GM23248 (cell line): ENCODE measurements at regions not wholly inside any gene's neighbourhood (a gene's known extent, or its start where the extent isn't known, plus 50 kb on each side); places are given as distances from the start of the nearest gene placed in this dataset.

Source experiments
- EZH2 ChIP-seq: fragments of 200-600 bp; sonication (generic); IDR thresholded peaks from 2 replicates; pipeline ENCODE4 v1.6.1; 2018; ENCODE audit warnings: antibody characterized with exemption, mild to moderate bottlenecking; ENCODE audit not compliant: insufficient read depth, poor library complexity, severe bottlenecking
- EZH2phosphoT487 ChIP-seq: fragments of 200-600 bp; sonication (generic); IDR thresholded peaks from 2 replicates; pipeline ENCODE4 v1.6.1; 2018; ENCODE audit warnings: antibody characterized with exemption, moderate library complexity, mild to moderate bottlenecking, low read depth; ENCODE audit not compliant: insufficient read depth

DNA sequence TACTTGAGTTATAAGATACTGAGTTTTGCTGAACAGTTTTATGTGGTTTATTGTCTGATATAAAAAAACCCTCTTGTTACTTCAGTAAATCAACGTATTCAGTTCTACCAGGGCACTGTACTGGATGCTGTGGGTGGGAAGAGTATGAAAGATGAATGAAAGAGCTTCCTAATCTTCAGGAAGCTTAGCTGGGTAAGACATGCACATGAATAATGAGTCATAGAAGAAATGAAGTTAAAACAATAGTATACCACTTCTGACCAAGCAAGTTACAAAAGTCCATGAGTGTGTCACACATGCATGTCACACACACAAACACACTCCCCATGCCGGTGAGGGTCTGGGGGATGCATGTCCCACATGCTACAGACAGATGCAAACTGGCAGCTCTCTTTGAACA lies 105.9 kb downstream of the SIPA1L2 start:
- no peak for TF ChIP-seq EZH2phosphoT487
- no peak for TF ChIP-seq EZH2
